HL-60 (cell line): ENCODE measurements at regions not wholly inside any gene's neighbourhood (a gene's known extent, or its start where the extent isn't known, plus 50 kb on each side); places are given as distances from the start of the nearest gene placed in this dataset.

Source experiments
- CTCF ChIP-seq: IDR thresholded peaks from one replicate; pipeline ENCODE4 v1.5.1; 2011; ENCODE audit warnings: low read length, control low read depth, inconsistent platforms; ENCODE audit not compliant: insufficient read depth
- GABPA ChIP-seq: IDR thresholded peaks from 2 replicates; pipeline ENCODE4 v1.6.1; 2012; ENCODE audit warnings: low read depth
- POLR2AphosphoS5 ChIP-seq: IDR thresholded peaks from 2 replicates; pipeline ENCODE4 v1.6.1; 2012; ENCODE audit warnings: low read depth
- REST ChIP-seq: IDR thresholded peaks from 2 replicates; pipeline ENCODE4 v1.6.1; 2012; ENCODE audit warnings: low read depth; ENCODE audit not compliant: insufficient replicate concordance
- SPI1 ChIP-seq: IDR thresholded peaks from 2 replicates; pipeline ENCODE4 v1.6.1; 2012; ENCODE audit warnings: low read depth, mild to moderate bottlenecking, borderline replicate concordance

GRCh38 chr7:19930051-19930450, 156.6 kb upstream of the TMEM196 start:
- TF ChIP-seq CTCF, result no peak
- TF ChIP-seq POLR2AphosphoS5, result no peak
- no peak for TF ChIP-seq GABPA
- no peak for TF ChIP-seq REST
- no peak for TF ChIP-seq SPI1
